ENCODE measurements at regions not wholly inside any gene's neighbourhood (a gene's known extent, or its start where the extent isn't known, plus 50 kb on each side); places are given as distances from the start of the nearest gene placed in this dataset.

DNA sequence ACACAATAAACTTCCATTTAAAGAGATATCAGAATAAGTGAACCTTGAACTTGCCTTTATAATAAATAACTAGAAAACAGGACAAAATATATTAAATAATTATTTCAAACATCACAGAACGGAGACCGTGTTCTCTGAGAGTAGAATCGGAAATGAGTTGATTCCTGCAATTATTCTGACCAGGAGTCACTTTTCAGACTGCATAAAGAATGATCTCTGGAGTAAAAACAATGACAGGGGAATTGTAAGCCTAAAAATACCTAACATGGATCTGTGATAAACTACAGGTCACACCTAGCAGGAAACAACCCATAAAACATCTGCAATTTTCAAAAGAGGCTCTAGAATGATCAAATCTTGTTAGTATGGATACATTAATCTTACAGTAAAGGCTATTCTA lies 577.5 kb upstream of the SORCS1 start:
- no peaks in the 10 kb centered on the region for H3K9me3 ChIP-seq (ENCODE audit: control extremely low read depth in 1 of 5, control insufficient read depth in 4 of 5, insufficient read depth in 2 of 5, low read depth in 1 of 5, low read length in 4 of 5)
- H3K36me3 ChIP-seq (ENCODE audit: control insufficient read depth in 4 of 4, insufficient read depth in 4 of 4, low read length in 3 of 4) = no peaks in the 10 kb centered on the region
- ChIA-PET POLR2A (no interaction called here), CTCF (no interaction called here)
- no peaks in the 10 kb centered on the region for H3K27me3 ChIP-seq (replicated peaks in 2 of 5; ENCODE audit: control insufficient read depth in 4 of 5, insufficient read depth in 5 of 5, low read length in 4 of 5)
- WGBS (ENCODE audit: insufficient coverage) = no CpG with 5 or more reads among the region's 3 CpGs
- peaks cover 0 to 1% (median 0%) of the 10 kb centered on the region in 4 experiments for H3K4me1 ChIP-seq (ENCODE audit: control extremely low read depth in 1 of 4, control insufficient read depth in 4 of 4, insufficient read depth in 4 of 4, low read length in 3 of 4)
- no peak for DNase-seq
- no peak overlapping the region for H3K27ac ChIP-seq (ENCODE audit: insufficient read depth in 1 of 2, low read depth in 1 of 2, low read length in 2 of 2, poor library complexity in 1 of 2, severe bottlenecking in 2 of 2)
- no peak overlapping the region for H3K4me3 ChIP-seq (ENCODE audit: control insufficient read depth in 1 of 7, extremely low read depth in 1 of 7, insufficient read depth in 4 of 7, low read depth in 2 of 7, low read length in 6 of 7)

DNA sequence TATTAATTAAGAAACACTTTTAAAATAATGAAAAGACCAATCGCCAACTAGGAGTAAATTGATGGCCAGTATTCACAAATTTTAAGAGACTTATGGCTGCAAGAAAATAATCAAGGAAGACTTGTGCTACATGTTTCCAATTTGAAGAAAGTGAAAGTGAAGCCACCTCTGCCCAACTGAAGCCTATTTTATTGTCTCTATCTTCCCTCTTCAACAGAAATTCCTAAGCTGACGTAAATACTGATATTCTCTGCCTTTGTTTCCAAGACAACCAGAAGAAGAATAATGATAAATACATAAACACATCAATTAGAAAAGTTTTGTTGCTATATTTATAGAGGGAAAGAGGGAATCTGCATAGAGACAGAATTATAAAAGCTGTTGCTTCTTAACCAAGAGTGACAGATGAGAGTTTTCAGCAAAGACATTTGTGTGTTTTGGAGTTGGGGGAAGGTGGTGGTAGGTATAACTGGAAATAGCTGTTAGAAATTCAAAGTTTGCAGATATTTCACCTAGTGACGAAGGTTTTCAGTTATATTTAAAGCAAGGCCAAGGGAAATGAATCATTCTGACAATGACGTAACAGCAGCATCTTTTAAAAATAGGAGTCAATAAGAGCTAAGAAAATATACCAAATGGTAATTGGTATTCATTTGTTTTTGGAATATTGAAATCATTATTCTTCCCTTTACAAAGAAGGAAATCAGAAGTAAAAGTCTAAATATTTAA lies 576.6 kb upstream of the SORCS1 start:
- ChIA-PET CTCF (no interaction called here), POLR2A (no interaction called here)
- Histone ChIP-seq H3K27ac (ENCODE audit: insufficient read depth in 1 of 2, low read depth in 1 of 2, low read length in 2 of 2, poor library complexity in 1 of 2, severe bottlenecking in 2 of 2) (no peak overlapping the region), H3K27me3 (replicated peaks in 2 of 5; ENCODE audit: control insufficient read depth in 4 of 5, insufficient read depth in 5 of 5, low read length in 4 of 5) (no peaks in the 10 kb centered on the region), H3K9me3 (ENCODE audit: control extremely low read depth in 1 of 5, control insufficient read depth in 4 of 5, insufficient read depth in 2 of 5, low read depth in 1 of 5, low read length in 4 of 5) (no peaks in the 10 kb centered on the region), H3K4me1 (ENCODE audit: control extremely low read depth in 1 of 4, control insufficient read depth in 4 of 4, insufficient read depth in 4 of 4, low read length in 3 of 4) (peaks cover 0 to 1% (median 0%) of the 10 kb centered on the region in 4 experiments), H3K36me3 (ENCODE audit: control insufficient read depth in 4 of 4, insufficient read depth in 4 of 4, low read length in 3 of 4) (no peaks in the 10 kb centered on the region), H3K4me3 (ENCODE audit: control insufficient read depth in 1 of 7, extremely low read depth in 1 of 7, insufficient read depth in 4 of 7, low read depth in 2 of 7, low read length in 6 of 7) (peak overlapping the region in 1 of 7 experiments; percentile 4)
- WGBS (ENCODE audit: insufficient coverage) = no CpG with 5 or more reads among the region's 4 CpGs
- peak in 2 of 3 donors; percentile 10 to 14 for DNase-seq

- H3K27me3 ChIP-seq (replicated peaks in 2 of 5; ENCODE audit: control insufficient read depth in 4 of 5, insufficient read depth in 5 of 5, low read length in 4 of 5) = no peaks in the 10 kb centered on the region
- WGBS (ENCODE audit: insufficient coverage) = no CpG with 5 or more reads among the region's 3 CpGs
- no peak for DNase-seq
- H3K9me3 ChIP-seq (ENCODE audit: control extremely low read depth in 1 of 5, control insufficient read depth in 4 of 5, insufficient read depth in 2 of 5, low read depth in 1 of 5, low read length in 4 of 5) = no peaks in the 10 kb centered on the region
- no peak overlapping the region for H3K27ac ChIP-seq (ENCODE audit: insufficient read depth in 1 of 2, low read depth in 1 of 2, low read length in 2 of 2, poor library complexity in 1 of 2, severe bottlenecking in 2 of 2)
- ChIA-PET POLR2A (no interaction called here), CTCF (no interaction called here)
- no peaks in the 10 kb centered on the region for H3K36me3 ChIP-seq (ENCODE audit: control insufficient read depth in 4 of 4, insufficient read depth in 4 of 4, low read length in 3 of 4)
- no peak overlapping the region for H3K4me3 ChIP-seq (ENCODE audit: control insufficient read depth in 1 of 7, extremely low read depth in 1 of 7, insufficient read depth in 4 of 7, low read depth in 2 of 7, low read length in 6 of 7)
- H3K4me1 ChIP-seq (ENCODE audit: control extremely low read depth in 1 of 4, control insufficient read depth in 4 of 4, insufficient read depth in 4 of 4, low read length in 3 of 4) = peaks cover 0 to 1% (median 0%) of the 10 kb centered on the region in 4 experiments
Observed at GRCh38 chr10:107739951-107740350, 575.4 kb upstream of the SORCS1 start.

DNA sequence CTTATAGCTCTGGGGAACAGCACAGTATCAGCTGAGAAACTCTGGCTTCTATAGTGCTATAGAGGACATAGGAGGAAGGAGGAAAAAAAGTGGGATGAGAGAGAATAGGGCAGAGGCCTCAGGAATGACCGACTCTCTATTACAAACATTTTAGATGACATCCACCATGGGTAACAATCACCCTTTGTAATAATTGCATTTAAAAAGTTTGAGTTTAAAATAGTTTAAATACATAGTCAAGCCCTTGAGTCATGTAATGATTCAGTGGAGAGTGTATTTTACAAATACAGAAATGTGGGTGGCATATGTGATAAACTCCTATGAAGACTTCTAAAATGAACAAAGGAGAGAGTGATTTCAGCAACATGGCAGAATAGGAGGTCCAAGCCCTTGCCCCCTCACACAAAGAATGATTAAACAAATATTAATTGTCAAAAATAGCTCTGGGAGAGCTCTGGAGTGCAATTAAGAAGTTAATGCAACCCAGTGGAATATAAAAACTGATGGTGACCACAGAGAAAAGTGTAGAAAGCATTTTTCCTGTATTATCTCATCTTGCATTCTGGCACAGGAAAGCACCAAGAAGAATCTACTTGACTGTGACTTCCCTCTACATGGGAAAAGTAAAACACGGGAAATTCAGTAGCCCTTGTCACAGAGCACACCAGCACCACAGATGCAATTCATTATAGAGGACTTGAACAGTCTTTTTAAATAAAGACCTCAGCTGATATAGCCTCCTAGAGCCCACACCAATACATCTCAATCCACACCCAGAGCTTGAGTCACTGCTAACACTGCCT lies 569.0 kb upstream of the SORCS1 start:
- H3K4me3 ChIP-seq (ENCODE audit: control insufficient read depth in 1 of 7, extremely low read depth in 1 of 7, insufficient read depth in 4 of 7, low read depth in 2 of 7, low read length in 6 of 7) = no peak overlapping the region
- H3K4me1 ChIP-seq (ENCODE audit: control extremely low read depth in 1 of 4, control insufficient read depth in 4 of 4, insufficient read depth in 4 of 4, low read length in 3 of 4) = peaks cover 0 to 4% (median 0%) of the 10 kb centered on the region in 4 experiments
- DNase-seq = no peak
- no CpG with 5 or more reads among the region's 2 CpGs for WGBS (ENCODE audit: insufficient coverage)
- H3K9me3 ChIP-seq (ENCODE audit: control extremely low read depth in 1 of 5, control insufficient read depth in 4 of 5, insufficient read depth in 2 of 5, low read depth in 1 of 5, low read length in 4 of 5) = peaks cover 2 to 18% (median 4%) of the 10 kb centered on the region in 5 experiments
- no peak overlapping the region for H3K27ac ChIP-seq (ENCODE audit: insufficient read depth in 1 of 2, low read depth in 1 of 2, low read length in 2 of 2, poor library complexity in 1 of 2, severe bottlenecking in 2 of 2)
- ChIA-PET CTCF (no interaction called here), POLR2A (no interaction called here)
- no peaks in the 10 kb centered on the region for H3K27me3 ChIP-seq (replicated peaks in 2 of 5; ENCODE audit: control insufficient read depth in 4 of 5, insufficient read depth in 5 of 5, low read length in 4 of 5)
- H3K36me3 ChIP-seq (ENCODE audit: control insufficient read depth in 4 of 4, insufficient read depth in 4 of 4, low read length in 3 of 4) = no peaks in the 10 kb centered on the region

GRCh38 chr10:107732045-107732444 lies 567.5 kb upstream of the SORCS1 start:
- CTCF ChIA-PET = no interaction called here
- peaks cover 0 to 10% (median under 1%) of the 10 kb centered on the region in 4 experiments for H3K4me1 ChIP-seq (ENCODE audit: control extremely low read depth in 1 of 4, control insufficient read depth in 4 of 4, insufficient read depth in 4 of 4, low read length in 3 of 4)
- no peak overlapping the region for H3K27ac ChIP-seq (ENCODE audit: insufficient read depth in 1 of 2, low read depth in 1 of 2, low read length in 2 of 2, poor library complexity in 1 of 2, severe bottlenecking in 2 of 2)
- POLR2A ChIA-PET = no interaction called here
- H3K27me3 ChIP-seq (replicated peaks in 2 of 5; ENCODE audit: control insufficient read depth in 4 of 5, insufficient read depth in 5 of 5, low read length in 4 of 5) = no peaks in the 10 kb centered on the region
- H3K9me3 ChIP-seq (ENCODE audit: control extremely low read depth in 1 of 5, control insufficient read depth in 4 of 5, insufficient read depth in 2 of 5, low read depth in 1 of 5, low read length in 4 of 5) = peaks cover 2 to 18% (median 4%) of the 10 kb centered on the region in 5 experiments
- H3K36me3 ChIP-seq (ENCODE audit: control insufficient read depth in 4 of 4, insufficient read depth in 4 of 4, low read length in 3 of 4) = no peaks in the 10 kb centered on the region
- DNase-seq = no peak
- WGBS (ENCODE audit: insufficient coverage) = 97% methylated on average over 5 of the region's 7 CpGs
- H3K4me3 ChIP-seq (ENCODE audit: control insufficient read depth in 1 of 7, extremely low read depth in 1 of 7, insufficient read depth in 4 of 7, low read depth in 2 of 7, low read length in 6 of 7) = no peak overlapping the region

DNA sequence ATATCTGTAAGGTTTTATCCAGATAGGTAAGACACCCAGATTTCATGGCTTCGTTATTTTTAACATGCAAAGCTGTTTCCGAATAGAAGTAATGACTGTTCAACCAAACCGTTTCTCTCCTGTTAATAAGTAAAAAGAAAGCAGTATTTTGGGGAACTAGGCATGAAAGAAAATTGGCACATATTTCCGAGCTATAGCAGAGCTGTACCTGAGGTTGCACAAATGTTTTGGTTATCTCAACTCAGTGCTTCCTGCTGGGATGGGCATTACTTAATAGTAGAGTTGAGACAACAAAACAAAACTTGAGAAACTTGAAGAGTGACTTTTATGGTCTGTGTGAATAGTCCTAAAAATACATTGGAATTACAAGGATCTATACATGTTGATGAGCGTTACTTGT lies 564.3 kb upstream of the SORCS1 start:
- H3K4me3 ChIP-seq (ENCODE audit: control insufficient read depth in 1 of 7, extremely low read depth in 1 of 7, insufficient read depth in 4 of 7, low read depth in 2 of 7, low read length in 6 of 7) = peak overlapping the region in 2 of 7 experiments; percentile 13 to 42
- ChIA-PET POLR2A (no interaction called here), CTCF (no interaction called here)
- H3K4me1 ChIP-seq (ENCODE audit: control extremely low read depth in 1 of 4, control insufficient read depth in 4 of 4, insufficient read depth in 4 of 4, low read length in 3 of 4) = peaks cover 0 to 10% (median under 1%) of the 10 kb centered on the region in 4 experiments
- 23% methylated on average over 3 of the region's 5 CpGs for WGBS (ENCODE audit: insufficient coverage)
- H3K27ac ChIP-seq (ENCODE audit: insufficient read depth in 1 of 2, low read depth in 1 of 2, low read length in 2 of 2, poor library complexity in 1 of 2, severe bottlenecking in 2 of 2) = no peak overlapping the region
- H3K9me3 ChIP-seq (ENCODE audit: control extremely low read depth in 1 of 5, control insufficient read depth in 4 of 5, insufficient read depth in 2 of 5, low read depth in 1 of 5, low read length in 4 of 5) = peaks cover under 1 to 8% (median 2%) of the 10 kb centered on the region in 5 experiments
- H3K27me3 ChIP-seq (replicated peaks in 2 of 5; ENCODE audit: control insufficient read depth in 4 of 5, insufficient read depth in 5 of 5, low read length in 4 of 5) = no peaks in the 10 kb centered on the region
- peak in 2 of 3 donors; percentile 39 to 46 for DNase-seq
- H3K36me3 ChIP-seq (ENCODE audit: control insufficient read depth in 4 of 4, insufficient read depth in 4 of 4, low read length in 3 of 4) = no peaks in the 10 kb centered on the region

GRCh38 chr10:107727767-107728317 lies 563.3 kb upstream of the SORCS1 start:
- ChIA-PET POLR2A (no interaction called here), CTCF (no interaction called here)
- no peak overlapping the region for H3K4me3 ChIP-seq (ENCODE audit: control insufficient read depth in 1 of 7, extremely low read depth in 1 of 7, insufficient read depth in 4 of 7, low read depth in 2 of 7, low read length in 6 of 7)
- no peaks in the 10 kb centered on the region for H3K36me3 ChIP-seq (ENCODE audit: control insufficient read depth in 4 of 4, insufficient read depth in 4 of 4, low read length in 3 of 4)
- peaks cover 0 to 10% (median under 1%) of the 10 kb centered on the region in 4 experiments for H3K4me1 ChIP-seq (ENCODE audit: control extremely low read depth in 1 of 4, control insufficient read depth in 4 of 4, insufficient read depth in 4 of 4, low read length in 3 of 4)
- peak in 2 of 3 donors; percentile 10 to 13 for DNase-seq
- peaks cover 0 to 6% (median 0%) of the 10 kb centered on the region in 5 experiments for H3K9me3 ChIP-seq (ENCODE audit: control extremely low read depth in 1 of 5, control insufficient read depth in 4 of 5, insufficient read depth in 2 of 5, low read depth in 1 of 5, low read length in 4 of 5)
- H3K27ac ChIP-seq (ENCODE audit: insufficient read depth in 1 of 2, low read depth in 1 of 2, low read length in 2 of 2, poor library complexity in 1 of 2, severe bottlenecking in 2 of 2) = no peak overlapping the region
- H3K27me3 ChIP-seq (replicated peaks in 2 of 5; ENCODE audit: control insufficient read depth in 4 of 5, insufficient read depth in 5 of 5, low read length in 4 of 5) = no peaks in the 10 kb centered on the region
- 100% methylated on average over 1 of the region's 2 CpGs for WGBS (ENCODE audit: insufficient coverage)

Data from common myeloid progenitor, CD34-positive (primary cell).